Raji (cell line): ENCODE measurements at regions not wholly inside any gene's neighbourhood (a gene's known extent, or its start where the extent isn't known, plus 50 kb on each side); places are given as distances from the start of the nearest gene placed in this dataset.

Experiments
- POLR2A ChIP-seq: IDR thresholded peaks from 2 replicates; pipeline ENCODE4 v1.6.1; 2011; ENCODE audit warnings: low read depth, low read length, control low read depth; ENCODE audit not compliant: insufficient read depth

DNA sequence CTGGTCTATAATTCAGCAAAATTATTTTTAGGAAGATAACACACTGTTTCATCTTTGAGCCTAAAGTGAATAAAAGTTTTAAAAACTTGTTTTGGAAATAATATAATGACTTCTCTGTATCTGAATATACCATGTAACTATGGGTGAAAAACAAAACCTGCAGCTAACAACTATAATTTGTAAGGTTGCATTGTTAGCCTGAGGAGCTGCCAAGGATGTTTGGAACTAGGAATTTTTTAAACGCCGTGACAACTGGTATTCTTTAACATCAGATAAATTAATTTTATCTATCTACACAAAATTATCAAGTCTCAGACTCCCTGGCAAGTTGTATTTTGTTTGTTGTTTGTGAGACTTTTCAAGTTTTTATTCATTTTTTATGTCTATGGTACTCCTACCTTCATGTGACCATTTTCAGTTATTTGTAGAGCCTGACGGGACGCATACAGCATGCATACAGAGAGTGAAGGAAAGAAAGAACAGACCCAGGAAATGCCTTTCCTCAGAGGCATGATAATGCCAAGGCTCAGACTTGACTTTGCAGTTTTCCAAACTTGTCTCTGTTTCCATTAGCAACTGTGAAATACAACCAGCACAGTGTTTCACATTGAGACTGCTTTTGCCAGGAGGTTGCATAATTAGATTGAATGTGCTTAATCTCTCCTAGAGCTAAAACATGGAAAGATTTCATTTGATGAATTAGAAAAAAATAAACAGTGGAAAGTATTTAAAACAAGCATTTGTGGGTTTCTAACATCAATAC, 60.8 kb upstream of the ARHGEF26 start:
- TF ChIP-seq POLR2A, result no peak

- no peak for TF ChIP-seq POLR2A
Measured at GRCh38 chr3:154061001-154061370, 60.2 kb upstream of the ARHGEF26 start.

- TF ChIP-seq POLR2A, result no peak
Measured at GRCh38 chr3:154062513-154062912, 58.7 kb upstream of the ARHGEF26 start.

DNA sequence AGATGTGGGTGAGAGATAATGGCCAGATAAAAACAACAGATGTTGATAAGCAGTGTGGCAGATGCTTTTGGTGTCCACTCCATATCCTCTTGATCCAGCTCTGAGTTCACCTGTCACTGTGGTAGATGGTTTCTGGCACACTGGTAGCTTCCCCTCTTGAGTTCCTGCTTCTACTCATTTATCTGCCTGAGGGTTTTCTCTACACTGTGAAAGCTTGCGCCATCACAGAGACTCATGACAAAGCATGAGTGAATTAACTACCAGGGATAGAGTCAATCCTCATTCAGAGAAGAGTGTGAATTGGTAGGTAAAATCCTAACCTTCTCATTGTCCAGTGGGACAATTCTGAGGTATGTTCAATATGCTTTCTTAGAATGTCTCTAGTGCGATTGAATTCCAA, 50.0 kb upstream of the ARHGEF26 start:
- TF ChIP-seq POLR2A, result no peak
